Glomerular visceral epithelial cell (primary cell): ENCODE measurements at regions not wholly inside any gene's neighbourhood (a gene's known extent, or its start where the extent isn't known, plus 50 kb on each side); places are given as distances from the start of the nearest gene placed in this dataset.

ENCODE experiments used
- DNase-seq: peaks from one replicate; pipeline ENCODE4 v3.0.0-alpha.2; 2016; ENCODE audit errors: extremely low spot score

DNA sequence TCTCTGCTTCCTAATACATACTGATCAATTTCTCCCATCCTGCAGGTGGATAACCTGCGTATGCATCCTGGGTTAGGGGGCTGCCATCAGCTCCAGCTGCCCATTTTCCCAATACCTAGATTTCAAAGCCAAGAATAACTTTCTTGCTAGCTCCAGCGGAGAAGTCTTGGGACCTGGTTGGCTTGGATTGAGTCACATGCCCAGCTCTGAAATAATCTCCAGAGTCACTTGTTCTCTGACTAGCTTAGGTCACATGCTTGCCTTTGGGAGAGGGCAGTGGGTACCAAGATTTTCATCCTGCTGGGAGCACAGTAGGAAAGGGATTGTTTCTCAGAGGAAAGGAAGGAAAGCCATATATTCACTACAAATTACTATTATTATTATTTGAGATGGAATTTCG, 70.0 kb upstream of the ELAC2 start:
- DNase-seq = no peak

DNA sequence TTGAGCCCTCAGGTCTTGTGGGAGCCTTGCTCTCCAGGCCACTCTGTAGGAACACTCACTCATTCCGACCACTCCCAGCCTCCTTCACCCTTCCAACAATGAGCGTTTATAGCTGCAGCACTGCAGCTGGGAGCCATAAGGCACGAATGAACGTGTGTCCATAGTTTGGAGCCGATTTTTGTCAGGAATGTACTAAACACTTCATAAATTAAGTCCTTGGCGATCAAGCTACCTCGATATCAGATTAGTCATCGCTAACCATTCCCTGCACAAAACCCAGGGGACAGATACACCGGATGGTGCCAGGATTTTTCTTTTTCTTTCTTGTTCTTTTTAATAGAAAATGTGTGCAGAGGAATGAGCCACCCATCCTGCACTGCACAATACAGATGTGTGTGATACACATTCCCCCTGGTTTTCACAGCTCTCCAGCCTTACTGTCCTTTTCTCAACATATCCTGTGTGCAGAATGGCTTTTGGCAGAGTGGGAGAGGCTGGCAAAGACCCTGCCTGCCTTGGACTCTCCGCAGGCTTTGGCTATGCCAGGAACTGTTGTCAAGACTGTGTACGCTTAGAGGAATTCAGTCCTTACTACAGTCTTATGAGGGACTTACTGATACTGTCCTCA, 68.4 kb upstream of the ELAC2 start:
- no peak for DNase-seq

- DNase-seq = no peak
Observed at GRCh38 chr17:13085578-13085977, 67.8 kb upstream of the ELAC2 start.

DNA sequence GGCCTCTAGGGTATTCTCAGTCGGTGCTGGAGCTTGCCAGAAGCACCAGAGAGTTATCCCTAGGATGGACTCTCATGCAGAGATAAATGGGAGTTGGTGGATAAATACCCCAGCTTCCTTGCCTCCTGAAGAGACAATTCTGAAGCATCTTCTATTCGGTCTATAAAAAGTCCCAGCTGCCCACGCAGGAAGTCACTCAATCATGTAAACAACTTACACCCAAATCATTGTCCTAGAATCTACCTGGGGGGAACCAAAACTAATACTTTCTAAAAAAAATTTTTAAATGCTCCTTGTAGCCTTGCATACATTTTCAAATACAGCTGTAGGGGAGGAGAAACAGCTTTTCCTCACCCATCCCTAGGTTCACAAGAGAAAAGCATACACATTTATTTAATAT, 66.6 kb upstream of the ELAC2 start:
- no peak for DNase-seq

DNA sequence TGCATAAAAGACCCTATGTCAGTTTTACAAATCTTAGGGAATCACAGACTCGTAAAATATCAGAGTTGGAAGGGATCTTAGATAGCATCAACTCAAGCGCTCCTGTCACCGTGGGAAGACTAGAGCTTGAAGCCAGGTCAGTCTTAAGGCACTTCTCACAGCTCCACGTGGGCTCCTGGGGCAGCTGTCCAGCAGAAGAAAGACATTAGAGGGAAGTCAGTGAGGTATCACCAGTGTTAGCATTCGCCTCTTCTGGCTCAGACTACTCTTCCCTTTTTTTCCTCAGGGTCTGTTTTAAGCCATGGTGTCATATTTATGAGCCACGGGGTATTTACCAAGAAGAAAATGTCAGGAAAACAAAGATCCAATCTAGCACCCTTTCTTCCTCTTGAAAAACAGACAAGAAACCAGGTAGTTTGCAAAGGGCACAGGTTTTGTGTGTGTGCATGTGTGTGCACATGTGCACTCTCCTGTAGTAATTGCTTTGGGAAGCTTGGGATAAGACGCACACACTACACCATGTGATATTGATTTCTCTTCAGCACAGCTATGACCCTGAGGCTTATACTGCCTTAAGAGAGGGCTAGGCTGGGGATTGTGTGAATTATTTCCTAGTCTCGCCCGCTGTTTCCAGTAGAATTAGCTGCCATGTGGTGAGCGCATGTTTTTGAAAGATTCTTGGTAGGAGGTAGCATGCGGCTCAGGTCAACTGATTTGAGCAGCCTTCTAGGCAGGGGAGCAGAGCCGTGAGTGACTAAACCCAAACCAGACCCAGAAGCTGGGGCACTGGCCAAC, 61.0 kb upstream of the ELAC2 start:
- no peak for DNase-seq

DNA sequence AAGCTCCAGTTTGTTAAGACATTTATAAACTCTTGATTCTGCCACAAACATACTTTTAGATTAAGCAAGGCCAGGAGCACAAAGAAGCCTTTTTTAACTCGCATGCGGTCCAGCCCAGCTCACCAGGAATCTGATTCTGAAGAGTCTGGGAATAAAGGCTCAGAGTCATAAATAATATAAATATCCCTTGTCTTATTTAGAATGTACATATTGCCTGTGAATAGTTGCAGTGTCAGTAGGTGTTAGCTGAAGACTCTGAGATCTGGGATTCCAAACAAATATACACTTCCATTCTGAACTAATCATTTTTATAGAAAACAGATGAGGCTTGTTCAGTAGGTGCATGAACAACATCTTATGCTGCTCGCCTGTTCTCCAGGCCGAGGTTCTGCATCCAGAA, 59.1 kb upstream of the ELAC2 start:
- no peak for DNase-seq

- DNase-seq = no peak
Observed at GRCh38 chr17:13074026-13074425, 56.2 kb upstream of the ELAC2 start.

- DNase-seq = no peak
Observed at GRCh38 chr17:13073018-13073417, 55.2 kb upstream of the ELAC2 start.

DNA sequence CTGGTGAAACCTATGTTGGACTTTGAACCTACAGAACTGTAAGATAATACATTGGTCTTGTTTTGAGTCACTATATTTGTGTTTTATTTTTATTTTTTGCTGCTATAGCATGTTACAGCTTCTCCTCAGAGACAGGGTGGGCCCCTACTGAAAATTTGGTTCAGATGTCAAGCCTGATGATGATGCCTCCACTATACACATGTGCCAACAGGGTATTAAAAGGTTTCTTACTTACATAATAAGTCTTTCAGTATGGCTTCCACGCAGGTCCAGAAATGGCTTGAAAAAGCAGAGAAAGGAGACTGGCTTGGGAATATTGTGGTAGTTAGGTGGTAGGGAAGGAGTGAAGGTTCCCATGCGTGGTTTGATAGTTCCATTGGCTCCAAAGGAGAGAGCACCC, 52.9 kb upstream of the ELAC2 start:
- DNase-seq = no peak

DNA sequence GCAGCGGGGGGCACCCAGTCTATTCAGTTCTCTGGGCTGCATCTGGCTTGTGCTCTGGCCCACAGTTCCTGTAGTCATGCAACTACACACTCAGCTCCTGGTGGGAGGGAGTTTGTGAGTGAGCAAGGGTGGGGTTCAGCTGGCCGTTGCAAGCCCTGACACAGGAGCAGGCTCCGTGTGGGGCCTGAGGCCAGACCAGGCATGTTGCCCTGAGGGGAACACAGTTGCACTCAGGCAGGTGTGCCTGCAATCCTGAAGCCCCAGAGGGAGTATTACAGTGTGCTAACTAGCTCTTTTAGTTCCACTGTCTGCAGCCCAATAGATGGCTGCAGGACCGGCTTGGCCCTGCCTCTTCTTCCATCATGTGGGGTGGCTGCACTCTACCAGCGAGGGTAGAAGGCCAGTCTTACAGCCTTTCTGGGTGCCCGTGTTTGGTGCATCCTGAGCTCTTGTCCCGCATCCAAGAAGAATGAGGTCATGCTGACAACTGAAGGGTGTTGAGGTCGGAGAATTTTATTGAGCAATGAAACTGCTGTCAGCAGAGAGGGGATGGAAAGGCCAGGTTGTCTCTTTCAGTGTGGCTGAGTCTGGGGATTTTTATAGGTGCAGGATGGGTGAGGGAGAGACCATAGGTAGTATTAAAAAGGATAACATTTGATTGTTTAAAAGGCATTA, 49.9 kb upstream of the ELAC2 start:
- DNase-seq = no peak
